Kidney (tissue), 13 donors: ENCODE measurements at regions not wholly inside any gene's neighbourhood (a gene's known extent, or its start where the extent isn't known, plus 50 kb on each side); places are given as distances from the start of the nearest gene placed in this dataset.

Experiments used
- DNase-seq, 5 donors: peaks; one replicate each; pipeline ENCODE4 v3.0.0-alpha.2; 2013 to 2020
- FAIRE-seq: peaks from 2 replicates; lab custom pipeline; 2012; peaks lifted over from hg19 to GRCh38; lab: Jason Lieb, UNC
- H3K27ac ChIP-seq, 2 donors: one replicate each; pipeline ENCODE4 v1.7.0; 2013; ENCODE audit warnings: low read depth in 2 of 2, low read length in 2 of 2, inconsistent platforms in 1 of 2
- H3K27me3 ChIP-seq: one replicate; pipeline ENCODE4 v1.7.1; 2013; ENCODE audit warnings: low read length, inconsistent platforms; ENCODE audit not compliant: control insufficient read depth, insufficient read depth
- H3K36me3 ChIP-seq, 3 donors: one replicate each; pipeline versions ENCODE4 v1.7.0 to v1.7.1; 2013; ENCODE audit warnings: low read length in 3 of 3, control low read depth in 1 of 3, inconsistent platforms in 1 of 3; ENCODE audit not compliant: insufficient read depth in 3 of 3, control insufficient read depth in 2 of 3
- H3K4me1 ChIP-seq, 3 donors: one replicate each; pipeline versions ENCODE4 v1.7.0 to v1.7.1; 2013; ENCODE audit warnings: low read length in 3 of 3, inconsistent platforms in 1 of 3, low read depth in 1 of 3; ENCODE audit not compliant: control insufficient read depth in 2 of 3, insufficient read depth in 2 of 3
- H3K4me3 ChIP-seq, 3 donors: one replicate each; pipeline versions ENCODE4 v1.7.0 to v1.8.1; 2013; ENCODE audit warnings: low read length in 3 of 3, control low read depth in 1 of 3, inconsistent platforms in 1 of 3
- H3K9ac ChIP-seq, 3 donors: one replicate each; pipeline versions ENCODE4 v1.7.0 to v1.7.1; 2013; ENCODE audit warnings: low read length in 3 of 3, control low read depth in 1 of 3, inconsistent platforms in 1 of 3
- H3K9me3 ChIP-seq, 3 donors: one replicate each; pipeline versions ENCODE4 v1.7.0 to v1.7.1; 2013; ENCODE audit warnings: low read length in 3 of 3, control low read depth in 1 of 3, inconsistent platforms in 1 of 3; ENCODE audit not compliant: control insufficient read depth in 2 of 3, insufficient read depth in 1 of 3
- intact Hi-C: fragments of 100-400 bp; cut with DNase I; formaldehyde crosslinking; loops from one replicate; pipeline ENCODE4 v1.11.1; 2022
- TF ChIP-seq, protein P1 (sequence below): IDR thresholded peaks from 3 replicates; pipeline ENCODE4 v1.5.1; 2012; ENCODE audit warnings: mild to moderate bottlenecking, moderate library complexity, borderline replicate concordance; ENCODE audit not compliant: insufficient read depth; ENCODE audit errors: extremely low read depth
- donor health status: control.
- donor health status: control.
- donor health status: control.
- donor health status: control.
- donor health status: control.
- donor health status: DM: yes; HTN: yes; CAD: no.
- donor health status: Normal renal cell carcinoma (clear cell type).

DNA sequence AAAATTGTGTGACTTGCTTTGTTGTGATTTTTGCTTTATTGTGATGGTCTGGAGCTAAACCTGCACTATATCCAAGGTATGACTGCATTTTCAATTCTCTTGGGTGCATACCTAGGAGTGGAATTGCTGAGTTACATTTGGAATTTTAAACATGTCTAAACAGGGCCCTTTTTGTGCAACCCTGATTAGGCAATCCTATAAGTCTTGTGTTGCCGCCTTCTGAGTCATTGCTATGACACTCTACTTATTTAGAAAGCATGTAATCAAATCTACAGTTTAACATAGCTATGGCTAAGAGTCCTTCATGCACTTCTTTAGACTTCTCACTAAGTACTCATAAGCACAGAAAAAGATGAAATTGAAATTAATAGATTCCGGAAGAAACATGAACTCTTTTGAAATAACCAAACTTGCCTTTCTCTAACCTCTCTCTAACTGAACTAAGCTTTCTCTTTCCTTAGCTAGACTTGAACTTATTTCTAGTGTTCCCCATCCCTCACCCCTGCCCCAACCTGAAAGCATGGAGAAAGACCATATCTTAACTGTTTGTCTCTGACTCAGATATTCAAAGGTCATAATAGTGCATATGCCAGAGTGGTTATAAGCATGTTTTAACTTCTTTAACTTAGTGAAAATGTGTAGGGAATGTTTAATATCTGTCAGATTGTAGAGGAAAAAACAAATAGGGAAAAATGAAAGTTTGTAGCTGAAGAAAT is 203.0 kb downstream of the SNAPC1 start:
- FAIRE-seq, result no peak
- H3K27me3 ChIP-seq, result no peaks in the 10 kb centered on the region
- no peaks in the 10 kb centered on the region for H3K4me1 ChIP-seq
- H3K9ac ChIP-seq, result no peak overlapping the region
- H3K4me3 ChIP-seq, result no peak overlapping the region
- no peak for DNase-seq
- TF ChIP-seq, protein P1, sequence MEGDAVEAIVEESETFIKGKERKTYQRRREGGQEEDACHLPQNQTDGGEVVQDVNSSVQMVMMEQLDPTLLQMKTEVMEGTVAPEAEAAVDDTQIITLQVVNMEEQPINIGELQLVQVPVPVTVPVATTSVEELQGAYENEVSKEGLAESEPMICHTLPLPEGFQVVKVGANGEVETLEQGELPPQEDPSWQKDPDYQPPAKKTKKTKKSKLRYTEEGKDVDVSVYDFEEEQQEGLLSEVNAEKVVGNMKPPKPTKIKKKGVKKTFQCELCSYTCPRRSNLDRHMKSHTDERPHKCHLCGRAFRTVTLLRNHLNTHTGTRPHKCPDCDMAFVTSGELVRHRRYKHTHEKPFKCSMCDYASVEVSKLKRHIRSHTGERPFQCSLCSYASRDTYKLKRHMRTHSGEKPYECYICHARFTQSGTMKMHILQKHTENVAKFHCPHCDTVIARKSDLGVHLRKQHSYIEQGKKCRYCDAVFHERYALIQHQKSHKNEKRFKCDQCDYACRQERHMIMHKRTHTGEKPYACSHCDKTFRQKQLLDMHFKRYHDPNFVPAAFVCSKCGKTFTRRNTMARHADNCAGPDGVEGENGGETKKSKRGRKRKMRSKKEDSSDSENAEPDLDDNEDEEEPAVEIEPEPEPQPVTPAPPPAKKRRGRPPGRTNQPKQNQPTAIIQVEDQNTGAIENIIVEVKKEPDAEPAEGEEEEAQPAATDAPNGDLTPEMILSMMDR, result no peak
- intact Hi-C loops, result no loop called here
- H3K27ac ChIP-seq, result no peak overlapping the region
- peaks cover 0 to 10% (median 0%) of the 10 kb centered on the region in 3 donors for H3K9me3 ChIP-seq
- no peaks in the 10 kb centered on the region for H3K36me3 ChIP-seq

DNA sequence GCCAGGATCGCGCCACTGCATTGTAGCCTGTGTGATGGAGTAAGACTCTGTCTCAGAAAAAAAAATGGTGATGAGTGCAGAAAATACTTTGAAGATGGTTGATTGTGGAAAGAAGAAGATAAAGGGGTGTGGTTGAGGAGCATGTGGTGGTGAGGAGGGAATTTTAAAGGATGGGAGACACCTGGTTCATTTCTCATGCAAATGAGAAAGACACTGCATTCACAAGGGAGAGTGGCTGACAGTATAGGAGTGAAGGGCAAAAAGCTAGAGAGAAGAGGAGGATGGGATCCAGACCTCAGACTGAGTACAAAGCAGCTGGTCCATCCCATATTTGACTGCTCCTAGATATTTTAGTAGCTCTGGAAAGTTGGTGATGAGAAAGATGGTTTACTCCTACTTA is 206.0 kb downstream of the SNAPC1 start:
- DNase-seq (no peak), FAIRE-seq (no peak)
- intact Hi-C loops, result no loop called here
- H3K27ac ChIP-seq, result no peak overlapping the region
- no peak overlapping the region for H3K9ac ChIP-seq
- no peaks in the 10 kb centered on the region for H3K4me1 ChIP-seq
- peaks cover 0 to 5% (median 0%) of the 10 kb centered on the region in 3 donors for H3K9me3 ChIP-seq
- no peaks in the 10 kb centered on the region for H3K27me3 ChIP-seq
- H3K36me3 ChIP-seq, result no peaks in the 10 kb centered on the region
- H3K4me3 ChIP-seq, result no peak overlapping the region
- TF ChIP-seq, protein P1, result no peak

DNA sequence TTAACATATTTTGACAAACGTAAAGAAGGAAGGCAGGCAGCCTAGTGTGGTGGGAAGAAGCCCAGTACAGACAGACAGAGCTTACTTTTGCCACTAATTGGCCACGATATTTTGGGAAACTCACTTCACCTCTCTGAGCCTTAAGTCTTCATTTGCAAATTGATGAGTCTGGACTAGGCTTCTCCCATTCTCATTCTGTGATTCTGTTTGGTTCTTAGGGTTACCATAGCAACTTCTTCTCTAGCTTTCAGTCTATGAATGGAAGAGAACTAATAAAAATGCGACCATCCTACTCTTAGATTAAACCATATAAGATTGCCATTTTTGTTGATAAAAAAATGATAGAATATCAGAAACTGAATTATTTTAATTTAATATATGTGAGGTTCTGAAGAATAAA is 210.5 kb downstream of the SNAPC1 start:
- Histone ChIP-seq H3K36me3 (no peaks in the 10 kb centered on the region), H3K9ac (no peak overlapping the region), H3K27me3 (no peaks in the 10 kb centered on the region), H3K9me3 (no peaks in the 10 kb centered on the region), H3K4me1 (no peaks in the 10 kb centered on the region), H3K4me3 (no peak overlapping the region), H3K27ac (no peak overlapping the region)
- TF ChIP-seq, protein P1, result no peak
- no peak for DNase-seq
- intact Hi-C loops, result no loop called here
- no peak for FAIRE-seq
